ENCODE measurements at regions not wholly inside any gene's neighbourhood (a gene's known extent, or its start where the extent isn't known, plus 50 kb on each side); places are given as distances from the start of the nearest gene placed in this dataset.

GRCh38 chr12:68102731-68103130 is 56.8 kb downstream of the IFNG start:
- no peak for DNase-seq

DNA sequence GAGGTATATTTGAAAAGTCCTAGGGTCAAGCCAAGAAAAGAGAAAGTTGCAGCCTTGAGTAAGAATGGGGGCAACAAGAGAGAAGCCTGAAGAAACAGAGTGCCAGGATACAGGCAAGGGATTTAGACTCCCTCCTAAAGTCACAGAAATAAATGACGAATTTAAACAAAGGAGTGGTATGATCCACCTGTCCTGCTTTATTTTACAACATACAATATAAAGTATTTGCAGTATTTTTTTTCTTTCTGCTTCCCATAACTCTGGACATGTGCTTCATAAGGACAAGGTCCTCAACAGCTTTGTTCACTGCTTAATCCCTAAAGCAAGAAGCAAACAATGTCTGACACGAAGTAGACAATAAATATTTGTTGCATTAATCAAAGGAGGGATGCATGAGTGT is 57.4 kb downstream of the IFNG start:
- DNase-seq, result no peak

- DNase-seq, result no peak
These were observed 59.3 kb downstream of the IFNG start for GRCh38 chr12:68100241-68100640.

DNA sequence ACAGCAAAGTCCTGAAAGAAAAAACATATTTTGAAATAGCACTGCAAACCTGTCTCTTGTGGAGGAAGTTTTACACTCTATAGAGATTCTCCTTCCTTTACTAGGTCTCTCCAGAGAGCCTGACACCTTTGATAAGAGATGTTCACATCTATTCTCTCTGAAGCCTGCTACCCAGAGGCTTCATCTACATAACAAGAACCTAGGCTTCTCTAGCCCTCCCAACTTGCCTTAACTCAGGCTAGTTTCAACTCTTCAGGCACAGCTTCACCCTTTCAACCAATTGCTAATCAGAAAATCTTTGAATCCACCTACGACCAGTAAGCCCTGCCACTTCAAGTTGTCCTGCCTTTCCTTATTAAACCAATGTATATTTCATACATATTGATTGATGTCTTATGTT is 60.6 kb downstream of the IFNG start:
- DNase-seq, result no peak

- peak; percentile 3 for DNase-seq
These were observed 62.2 kb downstream of the IFNG start for GRCh38 chr12:68097386-68097785.

GRCh38 chr12:68094645-68095395 is 64.7 kb downstream of the IFNG start:
- no peak for DNase-seq

DNA sequence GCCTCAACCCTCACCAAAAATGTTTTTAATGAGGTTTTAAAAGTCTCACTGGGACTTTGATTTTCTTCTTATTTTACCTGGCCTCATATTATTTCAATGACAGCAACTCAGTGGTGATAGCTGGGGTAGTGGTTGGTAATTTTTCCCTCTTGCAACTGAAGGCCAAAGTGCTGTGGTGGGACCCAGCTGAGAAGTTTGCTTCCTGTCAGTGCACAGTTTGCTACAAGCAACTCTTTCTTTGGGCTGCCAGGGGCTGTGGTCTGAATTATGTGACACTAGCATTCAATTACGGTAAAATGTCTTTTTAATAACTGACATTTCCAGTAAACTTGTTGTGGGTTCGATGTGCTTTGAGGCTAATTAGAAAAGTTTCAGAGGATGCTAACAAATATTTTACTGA is 65.3 kb downstream of the IFNG start:
- DNase-seq, result no peak

- no peak for DNase-seq
These were observed 66.6 kb downstream of the IFNG start for GRCh38 chr12:68092976-68093375.

DNA sequence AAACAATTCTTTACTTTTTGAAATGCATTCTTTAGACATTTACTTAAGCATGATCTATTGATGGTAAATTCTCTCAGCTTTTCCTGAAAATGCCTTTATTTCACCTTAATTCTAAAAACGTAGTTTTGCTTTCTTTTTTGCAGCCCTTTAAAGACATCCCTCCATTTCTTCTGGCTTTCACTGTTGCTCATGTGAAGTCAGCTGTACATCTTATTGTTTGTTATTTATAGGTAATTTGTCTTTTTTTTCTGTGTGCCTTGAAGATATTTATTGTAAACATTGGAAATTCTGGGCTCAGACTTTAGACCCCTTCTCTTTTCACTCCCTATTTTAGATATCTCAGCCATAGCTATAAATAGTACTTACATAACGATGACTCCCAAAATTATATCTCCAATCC is 70.4 kb downstream of the IFNG start:
- DNase-seq, result no peak

GRCh38 chr12:68086019-68086603 is 73.4 kb downstream of the IFNG start:
- DNase-seq, result no peak

- no peak for DNase-seq
These were observed 78.0 kb downstream of the IFNG start for GRCh38 chr12:68081561-68081960.

GRCh38 chr12:68080577-68080976 is 79.0 kb downstream of the IFNG start:
- DNase-seq, result no peak

- DNase-seq, result no peak
These were observed 80.8 kb downstream of the IFNG start for GRCh38 chr12:68078737-68079136.

- no peak for DNase-seq
These were observed 84.1 kb downstream of the IFNG start for GRCh38 chr12:68075416-68075815.

DNA sequence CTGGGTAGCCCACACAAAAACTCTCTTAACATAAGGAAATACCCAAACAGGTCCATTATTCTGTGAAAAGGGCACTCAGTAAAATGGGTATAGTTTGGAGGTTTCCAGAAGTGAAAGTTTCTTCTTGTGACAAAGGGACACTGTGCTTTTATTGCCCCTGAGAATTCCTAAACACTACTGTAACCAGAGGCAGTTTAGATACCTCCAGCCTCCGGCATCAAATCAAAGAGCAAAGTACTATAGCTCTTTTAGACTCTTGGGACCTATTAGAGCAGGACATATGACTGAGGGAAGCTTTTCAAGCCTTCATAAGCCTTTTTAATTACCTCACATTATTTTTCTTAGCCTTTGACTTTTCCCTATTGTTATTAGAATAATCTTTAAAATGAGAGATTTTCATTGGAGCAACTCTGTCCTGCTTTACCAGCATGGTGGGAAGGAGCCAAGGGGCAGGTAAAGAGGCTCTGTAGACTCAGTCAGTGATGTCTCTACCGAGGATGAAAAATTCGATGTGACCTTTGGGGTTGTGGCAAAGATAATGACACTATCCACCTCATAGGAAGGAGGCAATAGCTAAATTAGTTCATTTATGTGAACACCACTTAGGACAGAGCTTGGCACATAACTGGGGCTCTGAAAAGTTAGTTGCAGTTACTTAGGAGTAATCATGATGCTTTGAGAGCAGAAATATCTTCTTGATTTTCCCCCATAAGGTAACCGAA is 85.1 kb downstream of the IFNG start:
- no peak for DNase-seq

DNA sequence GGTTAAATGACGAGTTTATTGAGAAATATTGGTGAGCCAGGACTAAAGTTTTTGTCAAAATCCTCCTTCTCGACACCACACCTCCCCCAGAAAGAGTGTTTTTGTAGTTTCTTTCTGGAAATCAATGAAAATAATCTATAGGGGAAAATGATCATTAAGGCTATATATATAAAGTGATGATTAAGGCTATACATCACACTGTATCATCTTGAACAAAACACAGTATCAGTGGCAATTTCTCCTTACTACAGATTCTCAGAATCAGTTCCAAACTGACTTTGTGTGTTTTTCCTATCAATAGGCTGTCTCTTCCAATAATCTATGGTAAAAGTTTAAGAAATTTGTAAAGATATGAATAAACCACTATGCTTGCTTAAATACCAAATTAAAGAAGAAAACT is 81.7 kb downstream of the IFNG-AS1 start:
- DNase-seq, result no peak

Data from fibroblast of skin of back (primary cell).